PC-9 (cell line): ENCODE measurements at regions not wholly inside any gene's neighbourhood (a gene's known extent, or its start where the extent isn't known, plus 50 kb on each side); places are given as distances from the start of the nearest gene placed in this dataset.

Source experiments
- CTCF ChIP-seq: fragments of 200-600 bp; sonication (generic); conservative IDR thresholded peaks from 2 replicates; pipeline ENCODE4 v1.6.1; 2017; ENCODE audit warnings: mixed run types, antibody characterized with exemption, mild to moderate bottlenecking, moderate library complexity
- EZH2 ChIP-seq: fragments of 200-600 bp; sonication (generic); IDR thresholded peaks from 2 replicates; pipeline ENCODE4 v1.8.0; 2017; ENCODE audit warnings: antibody characterized with exemption, low read depth

GRCh38 chr4:179001918-179002317 lies 1559.7 kb upstream of the AGA start:
- no peak for TF ChIP-seq CTCF
- TF ChIP-seq EZH2: no peak
